ENCODE measurements at regions not wholly inside any gene's neighbourhood (a gene's known extent, or its start where the extent isn't known, plus 50 kb on each side); places are given as distances from the start of the nearest gene placed in this dataset.
A peak's percentile ranks its signal among the peaks of the same experiment; 100 is the strongest.

- Histone ChIP-seq H3K27me3 (no peaks in the 10 kb centered on the region), H3K9me3 (no peaks in the 10 kb centered on the region), H3K4me3 (no peak overlapping the region), H3K27ac (no peak overlapping the region), H3K36me3 (no peaks in the 10 kb centered on the region), H3K4me1 (no peaks in the 10 kb centered on the region)
- no peak for DNase-seq
- TF ChIP-seq CTCF (IDR thresholded peaks at IDR 0.05) = no peak
- TF ChIP-seq POLR2A (IDR thresholded peaks at IDR 0.05) = no peak
Measured at GRCh38 chr22:22042009-22042408, 59.4 kb upstream of the TOP3B start.

GRCh38 chr22:22040908-22041307 lies 58.3 kb upstream of the TOP3B start:
- Histone ChIP-seq H3K27ac (no peak overlapping the region), H3K4me1 (no peaks in the 10 kb centered on the region), H3K36me3 (no peaks in the 10 kb centered on the region), H3K27me3 (no peaks in the 10 kb centered on the region), H3K4me3 (no peak overlapping the region), H3K9me3 (no peaks in the 10 kb centered on the region)
- DNase-seq = no peak
- TF ChIP-seq CTCF (IDR thresholded peaks at IDR 0.05) (no peak), POLR2A (IDR thresholded peaks at IDR 0.05) (no peak)

- Histone ChIP-seq H3K27ac (no peak overlapping the region), H3K4me1 (no peaks in the 10 kb centered on the region), H3K4me3 (no peak overlapping the region), H3K27me3 (no peaks in the 10 kb centered on the region), H3K36me3 (no peaks in the 10 kb centered on the region), H3K9me3 (no peaks in the 10 kb centered on the region)
- TF ChIP-seq POLR2A (IDR thresholded peaks at IDR 0.05) = no peak
- no peak for TF ChIP-seq CTCF (IDR thresholded peaks at IDR 0.05)
- DNase-seq = no peak
Measured at GRCh38 chr22:22040472-22040871, 57.9 kb upstream of the TOP3B start.

GRCh38 chr22:22039286-22040074 lies 56.9 kb upstream of the TOP3B start:
- TF ChIP-seq POLR2A (IDR thresholded peaks at IDR 0.05) = no peak
- H3K4me1 ChIP-seq = no peaks in the 10 kb centered on the region
- no peak for DNase-seq

GRCh38 chr22:22038178-22038880 lies 55.7 kb upstream of the TOP3B start:
- DNase-seq = no peak
- no peak for TF ChIP-seq CTCF (IDR thresholded peaks at IDR 0.05)
- no peak for TF ChIP-seq POLR2A (IDR thresholded peaks at IDR 0.05)
- Histone ChIP-seq H3K4me3 (no peak overlapping the region), H3K27ac (peak overlapping the region in 1 of 4 donors; percentile 22), H3K4me1 (no peaks in the 10 kb centered on the region), H3K27me3 (no peaks in the 10 kb centered on the region), H3K36me3 (no peaks in the 10 kb centered on the region), H3K9me3 (no peaks in the 10 kb centered on the region)

More at GRCh38 chr22:22039286-22040074, 56.9 kb upstream of the TOP3B start:
- Histone ChIP-seq H3K36me3 (no peaks in the 10 kb centered on the region), H3K4me3 (no peak overlapping the region), H3K9me3 (no peaks in the 10 kb centered on the region), H3K27ac (no peak overlapping the region), H3K27me3 (no peaks in the 10 kb centered on the region)

GRCh38 chr22:22037740-22038139 lies 55.2 kb upstream of the TOP3B start:
- H3K36me3 ChIP-seq = no peaks in the 10 kb centered on the region
- no peak for TF ChIP-seq CTCF (IDR thresholded peaks at IDR 0.05)
- TF ChIP-seq POLR2A (IDR thresholded peaks at IDR 0.05) = no peak

More at GRCh38 chr22:22037740-22038139, 55.2 kb upstream of the TOP3B start:
- peak overlapping the region in 2 of 4 donors; percentile 54 to 70 for H3K27ac ChIP-seq
- no peak overlapping the region for H3K4me3 ChIP-seq
- H3K4me1 ChIP-seq = no peaks in the 10 kb centered on the region
- no peaks in the 10 kb centered on the region for H3K9me3 ChIP-seq
- no peak for DNase-seq
- H3K27me3 ChIP-seq = no peaks in the 10 kb centered on the region

Measured in Peyer's patch (tissue), 4 donors.